Activated T-helper 2 cell treated with anti-CD3 and anti-CD28 coated beads, Interferon-gamma antibody, Interleukin-2, Interleukin-4, amounts not matched to agents 10 μg/mL and 5 μg/mL and 100 μg/mL, durations not matched to agents 14 hours and 24 hours and 36 hours (primary cell): ENCODE measurements at regions not wholly inside any gene's neighbourhood (a gene's known extent, or its start where the extent isn't known, plus 50 kb on each side); places are given as distances from the start of the nearest gene placed in this dataset.
"Not testable (repeated sequence)": the region's sequence is repeated elsewhere in the genome, so short reads cannot be mapped to it uniquely, and the experiment has no call there.

Source experiments
- DNase-seq: peaks from one replicate; pipeline ENCODE4 v3.0.0; 2021; ENCODE audit warnings: low spot score
- H3K27ac Mint-ChIP-seq: one replicate; pipeline ENCODE4 v1.8.0; 2021; ENCODE audit warnings: mixed read lengths
- H3K27me3 Mint-ChIP-seq: one replicate; pipeline ENCODE4 v1.8.0; 2021; ENCODE audit warnings: low read depth, mixed read lengths
- H3K36me3 Mint-ChIP-seq: one replicate; pipeline ENCODE4 v1.8.0; 2021; ENCODE audit warnings: low read depth, mixed read lengths
- H3K4me1 Mint-ChIP-seq: one replicate; pipeline ENCODE4 v1.8.0; 2021; ENCODE audit warnings: low read depth, mixed read lengths
- H3K4me3 Mint-ChIP-seq: one replicate; pipeline ENCODE4 v1.8.0; 2021; ENCODE audit warnings: low read depth, mild to moderate bottlenecking, moderate library complexity, mixed read lengths
- H3K9me3 Mint-ChIP-seq: one replicate; pipeline ENCODE4 v1.8.0; 2021; ENCODE audit warnings: mixed read lengths
- intact Hi-C: fragments of 100-400 bp; cut with micrococcal nuclease; formaldehyde crosslinking; loops from one replicate; pipeline ENCODE4 v1.15.1; 2023

GRCh38 chr2:64876137-64876647, 113.0 kb upstream of the SLC1A4 start:
- intact Hi-C loops: no loop called here
- no peaks in the 10 kb centered on the region for H3K9me3 Mint-ChIP-seq
- peaks cover 10% of the 10 kb centered on the region for H3K4me1 Mint-ChIP-seq
- no peak overlapping the region for H3K27ac Mint-ChIP-seq
- H3K36me3 Mint-ChIP-seq: no peaks in the 10 kb centered on the region
- peaks cover 14% of the 10 kb centered on the region for H3K27me3 Mint-ChIP-seq
- no peak overlapping the region for H3K4me3 Mint-ChIP-seq
- DNase-seq: no peak

GRCh38 chr2:64879745-64880144, 109.5 kb upstream of the SLC1A4 start:
- H3K36me3 Mint-ChIP-seq: no peaks in the 10 kb centered on the region
- intact Hi-C loops: no loop called here
- no peaks in the 10 kb centered on the region for H3K9me3 Mint-ChIP-seq
- DNase-seq: no peak
- no peak overlapping the region for H3K27ac Mint-ChIP-seq
- no peak overlapping the region for H3K4me3 Mint-ChIP-seq
- H3K4me1 Mint-ChIP-seq: peaks cover 10% of the 10 kb centered on the region
- peaks cover 18% of the 10 kb centered on the region for H3K27me3 Mint-ChIP-seq

GRCh38 chr2:64880193-64880951, 108.8 kb upstream of the SLC1A4 start:
- no peaks in the 10 kb centered on the region for H3K9me3 Mint-ChIP-seq

GRCh38 chr2:64881037-64881492, 108.1 kb upstream of the SLC1A4 start:
- Mint-ChIP-seq H3K9me3 (no peaks in the 10 kb centered on the region), H3K4me1 (peaks cover 10% of the 10 kb centered on the region), H3K27me3 (peaks cover 15% of the 10 kb centered on the region), H3K36me3 (no peaks in the 10 kb centered on the region), H3K27ac (no peak overlapping the region), H3K4me3 (no peak overlapping the region)
- DNase-seq: no peak
- intact Hi-C loops: no loop called here

More at GRCh38 chr2:64880193-64880951, 108.8 kb upstream of the SLC1A4 start:
- intact Hi-C loops: no loop called here
- Mint-ChIP-seq H3K27ac (no peak overlapping the region), H3K36me3 (no peaks in the 10 kb centered on the region), H3K4me1 (peaks cover 10% of the 10 kb centered on the region), H3K27me3 (peaks cover 15% of the 10 kb centered on the region), H3K4me3 (no peak overlapping the region)
- no peak for DNase-seq

- no peak for DNase-seq
- Mint-ChIP-seq H3K27me3 (peaks cover 6% of the 10 kb centered on the region), H3K36me3 (no peaks in the 10 kb centered on the region), H3K4me3 (no peak overlapping the region), H3K9me3 (peaks cover 4% of the 10 kb centered on the region), H3K27ac (no peak overlapping the region), H3K4me1 (no peaks in the 10 kb centered on the region)
- intact Hi-C loops: no loop called here
Observed at GRCh38 chr2:64887565-64887964, 101.6 kb upstream of the SLC1A4 start.

GRCh38 chr2:64888591-64889309, 100.4 kb upstream of the SLC1A4 start:
- Mint-ChIP-seq H3K27ac (no peak overlapping the region), H3K9me3 (peaks cover 4% of the 10 kb centered on the region), H3K4me3 (no peak overlapping the region), H3K4me1 (no peaks in the 10 kb centered on the region), H3K36me3 (no peaks in the 10 kb centered on the region), H3K27me3 (peaks cover 18% of the 10 kb centered on the region)
- DNase-seq: no peak
- intact Hi-C loops: no loop called here

GRCh38 chr2:64889803-64890202, 99.4 kb upstream of the SLC1A4 start:
- no peak for DNase-seq
- no peak overlapping the region for H3K27ac Mint-ChIP-seq
- intact Hi-C loops: no loop called here
- H3K9me3 Mint-ChIP-seq: peaks cover 4% of the 10 kb centered on the region
- no peak overlapping the region for H3K4me3 Mint-ChIP-seq
- no peaks in the 10 kb centered on the region for H3K4me1 Mint-ChIP-seq
- no peaks in the 10 kb centered on the region for H3K36me3 Mint-ChIP-seq
- H3K27me3 Mint-ChIP-seq: peaks cover 27% of the 10 kb centered on the region

- peaks cover 35% of the 10 kb centered on the region for H3K27me3 Mint-ChIP-seq
- H3K36me3 Mint-ChIP-seq, H3K4me3 Mint-ChIP-seq, H3K9me3 Mint-ChIP-seq, H3K4me1 Mint-ChIP-seq, H3K27ac Mint-ChIP-seq, DNase-seq, intact Hi-C loops: not testable (repeated sequence)
Observed at GRCh38 chr2:64896572-64896971, 92.6 kb upstream of the SLC1A4 start.

GRCh38 chr2:64899081-64899865, 89.9 kb upstream of the SLC1A4 start:
- DNase-seq: no peak
- Mint-ChIP-seq H3K4me1 (peaks cover 10% of the 10 kb centered on the region), H3K27ac (no peak overlapping the region), H3K36me3 (no peaks in the 10 kb centered on the region), H3K9me3 (no peaks in the 10 kb centered on the region), H3K27me3 (peaks cover 20% of the 10 kb centered on the region), H3K4me3 (no peak overlapping the region)
- intact Hi-C loops: no loop called here

GRCh38 chr2:64899876-64900275, 89.3 kb upstream of the SLC1A4 start:
- peaks cover 15% of the 10 kb centered on the region for H3K27me3 Mint-ChIP-seq
- H3K4me1 Mint-ChIP-seq, intact Hi-C loops, H3K27ac Mint-ChIP-seq, H3K4me3 Mint-ChIP-seq, H3K9me3 Mint-ChIP-seq, H3K36me3 Mint-ChIP-seq, DNase-seq: not testable (repeated sequence)

GRCh38 chr2:64904413-64905329, 84.5 kb upstream of the SLC1A4 start:
- Mint-ChIP-seq H3K27ac (no peak overlapping the region), H3K9me3 (no peaks in the 10 kb centered on the region), H3K4me1 (peaks cover 7% of the 10 kb centered on the region), H3K27me3 (peaks cover 16% of the 10 kb centered on the region), H3K36me3 (no peaks in the 10 kb centered on the region), H3K4me3 (no peak overlapping the region)
- intact Hi-C loops: no loop called here
- no peak for DNase-seq
